HL-60 (cell line): ENCODE measurements at regions not wholly inside any gene's neighbourhood (a gene's known extent, or its start where the extent isn't known, plus 50 kb on each side); places are given as distances from the start of the nearest gene placed in this dataset.

ENCODE experiments used
- DNase-seq, 2 experiments: peaks; one replicate each; pipeline ENCODE4 v3.0.0-alpha.2; 2010 to 2020; ENCODE audit warnings: low read depth in 1 of 2, low spot score in 1 of 2
- H3K27ac ChIP-seq: fragments of 250-450 bp; sonication (Bioruptor Pico); replicated peaks from 2 replicates; pipeline ENCODE4 v1.5.1; 2020; ENCODE audit warnings: mild to moderate bottlenecking, moderate library complexity
- H3K27me3 ChIP-seq: fragments of 250-450 bp; sonication (Bioruptor Pico); 2 replicates; pipeline ENCODE4 v1.5.1; 2021; ENCODE audit warnings: mild to moderate bottlenecking, moderate library complexity; ENCODE audit not compliant: insufficient read depth, poor library complexity, severe bottlenecking
- H3K4me3 ChIP-seq: replicated peaks from 2 replicates; pipeline ENCODE4 v1.5.1; 2011; ENCODE audit warnings: mild to moderate bottlenecking, control low read depth, low read length; ENCODE audit not compliant: insufficient read depth
- CTCF ChIP-seq: IDR thresholded peaks from one replicate; pipeline ENCODE4 v1.5.1; 2011; ENCODE audit warnings: low read length, control low read depth, inconsistent platforms; ENCODE audit not compliant: insufficient read depth
- GABPA ChIP-seq: IDR thresholded peaks from 2 replicates; pipeline ENCODE4 v1.6.1; 2012; ENCODE audit warnings: low read depth
- POLR2AphosphoS5 ChIP-seq: IDR thresholded peaks from 2 replicates; pipeline ENCODE4 v1.6.1; 2012; ENCODE audit warnings: low read depth
- REST ChIP-seq: IDR thresholded peaks from 2 replicates; pipeline ENCODE4 v1.6.1; 2012; ENCODE audit warnings: low read depth; ENCODE audit not compliant: insufficient replicate concordance
- SPI1 ChIP-seq: IDR thresholded peaks from 2 replicates; pipeline ENCODE4 v1.6.1; 2012; ENCODE audit warnings: low read depth, mild to moderate bottlenecking, borderline replicate concordance

- Histone ChIP-seq H3K4me3 (no peak overlapping the region), H3K27ac (no peak overlapping the region), H3K27me3 (no peaks in the 10 kb centered on the region)
- no peak for DNase-seq
- no peak for TF ChIP-seq CTCF
- no peak for TF ChIP-seq POLR2AphosphoS5
- no peak for TF ChIP-seq REST
- TF ChIP-seq SPI1, result no peak
- no peak for TF ChIP-seq GABPA
These were observed 96.1 kb downstream of the C9orf152 start for GRCh38 chr9:110111868-110112267.

GRCh38 chr9:110112792-110113191 is 95.2 kb downstream of the C9orf152 start:
- H3K27ac ChIP-seq, result no peak overlapping the region

GRCh38 chr9:110114086-110114858 is 93.7 kb downstream of the C9orf152 start:
- DNase-seq, result no peak
- Histone ChIP-seq H3K4me3 (no peak overlapping the region), H3K27me3 (no peaks in the 10 kb centered on the region), H3K27ac (no peak overlapping the region)
- TF ChIP-seq CTCF, result no peak
- TF ChIP-seq SPI1, result no peak
- no peak for TF ChIP-seq POLR2AphosphoS5
- no peak for TF ChIP-seq GABPA
- no peak for TF ChIP-seq REST

More at GRCh38 chr9:110112792-110113191, 95.2 kb downstream of the C9orf152 start:
- Histone ChIP-seq H3K4me3 (no peak overlapping the region), H3K27me3 (no peaks in the 10 kb centered on the region)
- DNase-seq, result no peak
- TF ChIP-seq REST, result no peak
- TF ChIP-seq POLR2AphosphoS5, result no peak
